ENCODE measurements at regions not wholly inside any gene's neighbourhood (a gene's known extent, or its start where the extent isn't known, plus 50 kb on each side); places are given as distances from the start of the nearest gene placed in this dataset.

DNA sequence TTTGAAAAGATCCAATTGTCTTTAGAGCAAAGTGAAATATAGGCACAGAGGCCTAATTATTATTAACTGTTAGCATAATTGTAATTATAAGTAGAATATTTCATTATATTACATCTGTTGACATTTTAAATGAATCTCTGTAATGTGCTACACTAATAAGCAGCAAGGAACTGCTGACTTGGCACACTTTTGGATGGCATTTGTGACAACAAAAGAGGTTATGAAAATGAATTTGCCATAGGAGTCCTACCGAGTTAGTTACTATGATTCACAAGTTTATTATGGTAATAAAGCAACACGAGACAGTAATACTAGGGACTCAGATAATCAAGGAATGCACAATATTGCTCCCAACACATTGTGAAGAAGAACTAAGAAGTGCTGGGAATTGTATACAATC lies 213.8 kb upstream of the PCDH9 start:
- H3K9me3 Mint-ChIP-seq: no peaks in the 10 kb centered on the region
- no peak overlapping the region for H3K4me3 Mint-ChIP-seq
- TF ChIP-seq EZH2 (IDR thresholded peaks at IDR 0.05) (no peak), EZH2phosphoT487 (IDR thresholded peaks at IDR 0.05) (no peak)
- TF ChIP-seq, protein P1, sequence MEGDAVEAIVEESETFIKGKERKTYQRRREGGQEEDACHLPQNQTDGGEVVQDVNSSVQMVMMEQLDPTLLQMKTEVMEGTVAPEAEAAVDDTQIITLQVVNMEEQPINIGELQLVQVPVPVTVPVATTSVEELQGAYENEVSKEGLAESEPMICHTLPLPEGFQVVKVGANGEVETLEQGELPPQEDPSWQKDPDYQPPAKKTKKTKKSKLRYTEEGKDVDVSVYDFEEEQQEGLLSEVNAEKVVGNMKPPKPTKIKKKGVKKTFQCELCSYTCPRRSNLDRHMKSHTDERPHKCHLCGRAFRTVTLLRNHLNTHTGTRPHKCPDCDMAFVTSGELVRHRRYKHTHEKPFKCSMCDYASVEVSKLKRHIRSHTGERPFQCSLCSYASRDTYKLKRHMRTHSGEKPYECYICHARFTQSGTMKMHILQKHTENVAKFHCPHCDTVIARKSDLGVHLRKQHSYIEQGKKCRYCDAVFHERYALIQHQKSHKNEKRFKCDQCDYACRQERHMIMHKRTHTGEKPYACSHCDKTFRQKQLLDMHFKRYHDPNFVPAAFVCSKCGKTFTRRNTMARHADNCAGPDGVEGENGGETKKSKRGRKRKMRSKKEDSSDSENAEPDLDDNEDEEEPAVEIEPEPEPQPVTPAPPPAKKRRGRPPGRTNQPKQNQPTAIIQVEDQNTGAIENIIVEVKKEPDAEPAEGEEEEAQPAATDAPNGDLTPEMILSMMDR (IDR thresholded peaks at IDR 0.05): no peak
- no peaks in the 10 kb centered on the region for H3K4me1 Mint-ChIP-seq
- H3K27me3 Mint-ChIP-seq (ENCODE audit: insufficient read depth, low read depth): no peaks in the 10 kb centered on the region
- Histone ChIP-seq H3K36me3 (no peaks in the 10 kb centered on the region), H3K27me3 (no peaks in the 10 kb centered on the region), H3K9ac (no peak overlapping the region), H3F3A (ENCODE audit: low read depth) (no peaks in the 10 kb centered on the region), H3K4me2 (no peak overlapping the region), H4K20me1 (ENCODE audit: low read depth) (no peaks in the 10 kb centered on the region), H3K27ac (no peak overlapping the region), H3K4me1 (no peaks in the 10 kb centered on the region), H3K4me3 (no peak overlapping the region), H2AFZ (replicated peaks) (no peak overlapping the region), H3K79me2 (ENCODE audit: low read depth) (no peaks in the 10 kb centered on the region), H3K9me3 (ENCODE audit: low read depth) (no peaks in the 10 kb centered on the region)
- DNase-seq (ENCODE audit: low spot score): no peak
- H3K27ac Mint-ChIP-seq: no peak overlapping the region
- no peaks in the 10 kb centered on the region for H3K36me3 Mint-ChIP-seq

DNA sequence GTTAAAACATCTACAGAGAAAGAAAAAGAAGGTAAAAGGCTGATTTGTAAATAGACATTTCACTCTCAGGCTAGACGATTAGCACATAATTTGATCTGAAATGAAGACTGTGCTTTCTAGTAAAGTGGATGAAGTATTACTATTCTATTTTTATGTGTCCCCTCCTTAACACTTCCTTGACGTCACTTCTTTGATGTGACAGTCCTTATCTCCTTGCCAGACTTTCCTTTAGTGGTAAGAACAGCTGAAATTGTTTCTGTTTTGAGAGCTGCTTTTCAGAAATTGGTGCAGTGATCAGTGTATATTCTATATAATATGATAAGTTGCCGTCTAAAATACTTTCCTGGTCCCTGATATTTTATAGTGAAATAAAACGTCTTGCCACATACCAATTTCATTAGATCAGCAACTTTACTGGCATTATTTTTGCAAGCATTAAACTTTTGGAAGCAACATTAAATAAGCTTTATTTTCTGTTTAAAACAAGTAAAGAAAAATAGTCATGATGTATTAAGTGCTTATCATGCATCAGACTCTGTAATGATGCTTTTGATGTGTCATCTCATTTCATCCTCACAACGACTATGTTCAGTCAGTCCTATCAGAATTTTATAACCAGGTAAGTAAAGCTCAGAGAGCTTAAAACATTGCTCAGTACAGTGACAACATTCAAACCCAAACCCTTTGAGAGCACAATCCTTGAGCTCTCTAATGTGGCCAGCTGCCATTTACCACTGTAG lies 210.3 kb upstream of the PCDH9 start:
- Mint-ChIP-seq H3K4me1 (no peaks in the 10 kb centered on the region), H3K36me3 (no peaks in the 10 kb centered on the region), H3K9me3 (no peaks in the 10 kb centered on the region), H3K27ac (no peak overlapping the region), H3K27me3 (ENCODE audit: insufficient read depth, low read depth) (no peaks in the 10 kb centered on the region), H3K4me3 (no peak overlapping the region)
- H3K36me3 ChIP-seq: no peaks in the 10 kb centered on the region
- no peaks in the 10 kb centered on the region for H3K79me2 ChIP-seq (ENCODE audit: low read depth)
- no peak overlapping the region for H3K4me3 ChIP-seq
- no peak overlapping the region for H3K4me2 ChIP-seq
- no peak overlapping the region for H3K9ac ChIP-seq
- H3K4me1 ChIP-seq: no peaks in the 10 kb centered on the region
- no peaks in the 10 kb centered on the region for H3K9me3 ChIP-seq (ENCODE audit: low read depth)
- no peaks in the 10 kb centered on the region for H3K27me3 ChIP-seq
- DNase-seq (ENCODE audit: low spot score): no peak
- H3F3A ChIP-seq (ENCODE audit: low read depth): no peaks in the 10 kb centered on the region
- TF ChIP-seq, protein P1 (IDR thresholded peaks at IDR 0.05): no peak
- no peak for TF ChIP-seq EZH2phosphoT487 (IDR thresholded peaks at IDR 0.05)
- TF ChIP-seq EZH2 (IDR thresholded peaks at IDR 0.05): no peak
- no peak overlapping the region for H3K27ac ChIP-seq
- H2AFZ ChIP-seq (replicated peaks): no peak overlapping the region
- H4K20me1 ChIP-seq (ENCODE audit: low read depth): no peaks in the 10 kb centered on the region

DNA sequence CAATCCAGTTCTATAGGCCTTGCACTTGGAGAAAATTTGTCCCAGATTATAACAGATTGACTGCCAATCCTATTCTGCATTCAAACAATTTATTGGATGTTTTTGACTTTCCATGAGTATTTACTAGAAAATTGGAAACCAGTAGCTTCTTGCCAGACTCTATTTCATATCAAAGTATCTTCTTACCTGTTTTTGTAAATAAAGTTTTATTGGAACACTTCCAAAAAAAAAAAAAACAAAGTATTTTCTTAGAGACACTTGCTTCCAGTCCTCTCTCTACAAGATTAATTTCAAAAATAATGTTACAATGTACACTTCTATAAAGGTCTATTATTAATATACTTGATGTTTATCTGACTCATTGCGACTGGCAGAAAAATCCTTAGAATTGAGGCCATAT lies 209.2 kb upstream of the PCDH9 start:
- Histone ChIP-seq H3K27ac (no peak overlapping the region), H3F3A (ENCODE audit: low read depth) (no peaks in the 10 kb centered on the region), H3K4me1 (no peaks in the 10 kb centered on the region), H2AFZ (replicated peaks) (no peak overlapping the region), H3K79me2 (ENCODE audit: low read depth) (no peaks in the 10 kb centered on the region), H3K9ac (no peak overlapping the region), H3K4me2 (no peak overlapping the region), H3K9me3 (ENCODE audit: low read depth) (no peaks in the 10 kb centered on the region), H4K20me1 (ENCODE audit: low read depth) (no peaks in the 10 kb centered on the region), H3K4me3 (no peak overlapping the region), H3K27me3 (no peaks in the 10 kb centered on the region), H3K36me3 (no peaks in the 10 kb centered on the region)
- Mint-ChIP-seq H3K9me3 (no peaks in the 10 kb centered on the region), H3K27me3 (ENCODE audit: insufficient read depth, low read depth) (no peaks in the 10 kb centered on the region), H3K4me1 (no peaks in the 10 kb centered on the region), H3K27ac (no peak overlapping the region), H3K36me3 (no peaks in the 10 kb centered on the region), H3K4me3 (no peak overlapping the region)
- DNase-seq (ENCODE audit: low spot score): no peak
- TF ChIP-seq, protein P1 (IDR thresholded peaks at IDR 0.05): no peak
- TF ChIP-seq EZH2phosphoT487 (IDR thresholded peaks at IDR 0.05) (no peak), EZH2 (IDR thresholded peaks at IDR 0.05) (no peak)

Measured in neural progenitor cell (in vitro differentiated cells).